ENCODE measurements at regions not wholly inside any gene's neighbourhood (a gene's known extent, or its start where the extent isn't known, plus 50 kb on each side); places are given as distances from the start of the nearest gene placed in this dataset.
"Not testable (repeated sequence)": the region's sequence is repeated elsewhere in the genome, so short reads cannot be mapped to it uniquely, and the experiment has no call there.

DNA sequence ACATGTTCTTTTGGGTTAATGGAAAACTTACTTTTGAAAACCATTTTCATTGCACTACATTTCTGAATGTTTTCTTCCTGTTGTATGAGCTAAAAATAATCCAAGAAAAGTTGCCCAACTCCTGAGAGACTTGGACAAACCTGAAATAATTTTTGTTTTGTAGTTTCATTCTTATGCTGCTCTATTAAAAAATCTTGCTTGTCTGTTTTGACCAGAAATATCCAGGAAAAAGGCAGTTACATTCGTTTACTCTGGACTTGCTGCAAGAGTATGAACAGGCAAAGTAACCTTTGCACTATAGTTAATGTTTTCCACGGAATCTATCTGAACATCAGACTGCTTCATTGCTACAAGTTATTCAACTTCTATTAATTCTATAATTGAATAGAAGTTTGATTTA is 200.1 kb upstream of the DAB2 start:
- DNase-seq = no peak

DNA sequence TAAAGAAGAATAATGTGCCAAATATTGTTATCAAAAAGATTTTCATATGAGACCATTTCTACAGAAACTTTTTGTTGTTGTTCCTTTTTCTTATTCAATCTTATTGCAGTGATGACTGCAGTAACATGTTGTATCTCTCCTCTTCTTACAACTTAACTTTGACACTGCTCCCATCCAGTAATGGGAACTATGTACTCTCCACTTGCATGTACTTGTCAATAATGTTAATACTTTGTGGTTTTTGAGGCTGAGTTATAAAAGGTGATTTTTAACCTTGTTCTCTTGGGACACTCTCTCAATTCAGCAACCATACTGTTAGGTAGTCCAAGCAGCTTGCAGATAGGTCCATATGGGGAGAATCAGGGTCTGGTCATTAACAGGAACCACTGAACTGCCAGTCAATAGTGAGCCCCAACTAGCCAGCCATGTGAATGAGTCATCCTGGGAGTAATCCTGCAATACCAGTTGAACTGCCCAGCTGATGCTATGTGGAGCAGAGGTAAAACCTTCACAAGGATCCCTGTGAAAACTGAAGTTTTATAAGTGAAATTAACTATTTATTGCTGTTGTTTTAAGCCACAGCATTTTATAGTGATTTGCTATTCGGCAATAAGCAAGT is 199.6 kb upstream of the DAB2 start:
- DNase-seq = no peak

DNA sequence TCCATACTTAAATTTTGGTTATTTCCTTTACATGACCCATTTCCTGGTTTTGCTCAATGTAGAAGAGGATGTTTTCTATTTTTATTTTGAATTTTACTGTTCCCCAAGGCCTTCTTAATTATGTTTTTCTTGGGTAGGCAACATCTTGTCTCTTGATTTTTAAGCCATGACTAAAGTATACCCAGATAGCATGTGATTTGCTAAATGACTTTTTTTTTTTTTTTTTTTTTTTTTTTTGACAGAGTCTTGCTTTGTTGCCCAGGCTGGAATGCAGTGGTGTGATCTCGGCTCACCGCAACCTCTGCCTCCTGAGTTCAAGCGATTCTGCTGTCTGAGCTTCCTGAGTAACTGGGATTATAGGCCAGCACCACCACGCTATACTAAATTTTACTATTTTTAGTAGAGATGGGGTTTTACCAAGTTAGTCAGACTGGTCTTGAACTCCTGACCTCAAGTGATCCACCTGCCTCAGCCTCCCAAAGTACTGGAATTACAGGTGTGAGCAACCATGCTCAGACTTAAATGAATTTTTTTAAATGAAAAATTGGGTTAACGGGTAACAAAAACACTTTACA is 198.6 kb upstream of the DAB2 start:
- DNase-seq = no peak

DNA sequence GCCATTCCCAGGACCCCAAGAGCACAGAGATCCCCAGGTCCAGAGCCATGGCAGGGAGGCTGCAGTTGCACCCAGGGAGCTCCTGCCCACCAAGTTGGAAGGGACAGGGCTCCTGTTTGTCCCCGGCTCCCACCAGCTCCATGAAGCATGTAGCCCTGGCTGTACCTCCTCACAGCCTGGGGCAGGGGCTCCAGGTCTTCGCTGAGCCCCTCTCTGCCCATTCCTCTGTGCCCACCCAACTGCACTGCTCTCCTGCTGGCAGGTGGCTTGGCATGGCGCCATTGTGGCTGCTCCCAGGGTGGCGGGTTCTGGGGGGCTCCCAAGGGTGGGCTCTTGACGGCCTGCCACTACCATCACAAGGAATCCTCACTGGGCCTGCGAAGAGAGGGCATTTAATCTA is 197.5 kb upstream of the DAB2 start:
- DNase-seq = no peak

DNA sequence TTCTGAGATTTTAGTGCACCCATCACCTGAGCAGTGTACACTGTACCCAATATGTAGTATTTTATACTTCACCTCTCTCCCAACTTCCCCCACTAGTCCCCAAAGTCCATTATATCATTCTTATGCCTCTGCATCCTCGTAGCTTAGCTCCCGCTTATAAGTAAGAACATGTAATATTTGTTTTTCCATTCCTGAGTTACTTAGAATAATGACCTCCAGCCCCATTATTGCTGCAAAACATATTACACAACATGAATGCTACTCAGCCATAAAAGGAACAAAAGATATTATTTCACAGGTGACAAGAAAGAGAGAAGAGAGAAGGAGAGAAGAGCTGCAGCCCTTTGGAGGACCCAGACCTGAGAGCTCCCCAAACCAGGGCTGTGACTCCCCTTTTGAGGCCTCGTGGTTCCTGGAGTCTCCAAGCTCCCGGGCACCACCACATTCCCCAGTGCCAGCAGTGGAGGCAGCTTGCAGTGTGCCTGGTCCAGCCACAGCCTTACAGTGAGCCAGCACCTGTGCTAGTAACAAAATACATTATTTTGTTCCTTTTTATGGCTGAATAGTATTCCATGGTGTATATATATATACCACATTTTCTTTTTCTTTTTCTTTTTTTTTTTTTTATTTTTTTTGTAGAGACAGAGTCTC is 194.5 kb upstream of the DAB2 start:
- no peak for DNase-seq

DNA sequence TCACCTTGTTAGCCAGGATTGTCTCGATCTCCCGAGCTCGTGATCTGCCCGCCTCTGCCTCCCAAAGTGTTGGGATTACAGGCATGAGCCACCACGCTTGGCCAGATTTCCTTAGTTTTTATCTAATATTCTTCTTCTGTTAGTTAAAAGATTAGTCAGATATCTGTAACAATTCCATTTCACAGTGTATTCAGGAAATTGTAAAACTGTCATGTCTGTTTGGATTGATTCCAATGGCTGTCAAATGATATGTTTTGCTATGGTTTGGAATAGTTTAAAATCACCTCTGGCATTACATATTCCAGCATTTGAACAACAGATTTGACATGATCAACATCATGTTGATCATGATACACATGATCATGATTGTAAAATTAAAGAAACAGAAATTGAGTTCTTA is 193.6 kb upstream of the DAB2 start:
- DNase-seq = no peak

DNA sequence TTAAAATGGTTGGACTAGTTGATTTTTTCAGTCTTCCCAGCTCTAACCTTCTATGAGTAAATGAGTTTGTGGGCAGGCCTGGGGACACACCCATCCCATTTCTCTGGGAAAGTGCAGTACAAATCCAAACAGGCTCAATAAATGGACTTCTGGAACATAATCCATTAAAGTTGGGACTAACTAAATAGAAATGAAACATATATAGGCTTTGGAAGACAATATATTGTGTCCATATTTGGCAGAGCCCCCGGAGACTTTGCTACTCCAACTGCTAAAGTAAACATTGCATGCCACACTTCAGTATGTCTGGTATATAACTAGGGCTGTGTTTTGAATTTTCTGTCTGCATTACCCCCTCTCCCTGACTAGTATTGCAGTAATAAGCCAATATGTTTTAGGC is 191.4 kb upstream of the DAB2 start:
- no peak for DNase-seq

DNA sequence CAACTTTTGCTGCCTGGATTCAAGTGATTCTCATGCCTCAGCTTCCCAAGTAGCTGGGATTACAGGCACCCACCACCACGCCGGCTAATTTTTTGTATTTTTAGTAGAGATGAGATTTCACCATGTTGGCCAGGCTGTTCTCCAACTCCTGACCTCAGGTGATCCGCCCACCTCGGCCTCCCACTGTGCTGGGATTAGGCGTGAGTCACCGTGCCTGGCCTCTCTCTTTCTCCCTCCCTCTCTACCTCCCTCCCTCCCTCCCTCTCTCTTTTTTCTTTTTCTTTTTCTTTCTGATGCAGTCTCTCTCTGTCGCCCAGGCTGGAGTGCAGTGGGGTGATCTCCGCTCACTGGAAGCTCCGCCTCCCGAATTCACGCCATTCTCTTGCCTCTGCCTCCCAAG is 186.3 kb upstream of the DAB2 start:
- not testable (repeated sequence) for DNase-seq

DNA sequence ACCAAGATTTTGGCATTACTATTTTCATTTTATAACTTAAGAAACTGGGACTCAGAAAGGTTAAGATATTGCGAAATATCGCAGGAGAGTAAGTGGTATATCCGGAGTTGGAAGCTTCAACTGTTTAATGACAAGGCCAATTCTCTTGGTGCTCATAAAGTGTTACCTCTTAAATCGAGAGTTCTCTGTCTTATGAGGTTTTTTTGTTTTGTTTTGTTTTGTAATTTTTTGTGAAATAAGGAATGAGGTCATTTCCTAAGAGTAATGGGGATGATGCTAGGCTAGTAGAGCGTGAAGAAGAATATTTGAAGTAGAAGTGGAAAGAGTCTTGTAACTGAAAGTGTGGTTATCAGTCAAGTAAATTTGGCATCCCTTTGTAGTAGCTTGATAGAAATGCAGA is 183.2 kb upstream of the DAB2 start:
- DNase-seq = no peak

DNA sequence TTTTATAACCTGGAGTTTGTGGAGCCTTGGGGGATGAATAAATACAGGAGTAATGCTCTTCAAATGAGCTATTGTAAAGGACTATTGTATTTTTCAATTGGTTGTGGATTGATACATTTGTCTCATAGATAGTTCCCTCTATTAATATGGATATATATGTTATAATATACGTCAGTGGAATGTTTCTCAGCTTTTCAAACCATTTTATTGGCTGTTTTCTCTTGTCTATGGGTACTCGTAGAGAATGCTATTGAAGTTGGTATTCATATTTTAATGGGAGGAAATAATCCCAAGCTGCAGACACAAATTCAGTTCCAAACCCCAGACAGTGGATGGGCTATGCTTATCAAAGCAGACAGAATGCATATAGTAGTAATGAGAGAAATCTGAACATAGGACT is 181.8 kb upstream of the DAB2 start:
- no peak for DNase-seq

DNA sequence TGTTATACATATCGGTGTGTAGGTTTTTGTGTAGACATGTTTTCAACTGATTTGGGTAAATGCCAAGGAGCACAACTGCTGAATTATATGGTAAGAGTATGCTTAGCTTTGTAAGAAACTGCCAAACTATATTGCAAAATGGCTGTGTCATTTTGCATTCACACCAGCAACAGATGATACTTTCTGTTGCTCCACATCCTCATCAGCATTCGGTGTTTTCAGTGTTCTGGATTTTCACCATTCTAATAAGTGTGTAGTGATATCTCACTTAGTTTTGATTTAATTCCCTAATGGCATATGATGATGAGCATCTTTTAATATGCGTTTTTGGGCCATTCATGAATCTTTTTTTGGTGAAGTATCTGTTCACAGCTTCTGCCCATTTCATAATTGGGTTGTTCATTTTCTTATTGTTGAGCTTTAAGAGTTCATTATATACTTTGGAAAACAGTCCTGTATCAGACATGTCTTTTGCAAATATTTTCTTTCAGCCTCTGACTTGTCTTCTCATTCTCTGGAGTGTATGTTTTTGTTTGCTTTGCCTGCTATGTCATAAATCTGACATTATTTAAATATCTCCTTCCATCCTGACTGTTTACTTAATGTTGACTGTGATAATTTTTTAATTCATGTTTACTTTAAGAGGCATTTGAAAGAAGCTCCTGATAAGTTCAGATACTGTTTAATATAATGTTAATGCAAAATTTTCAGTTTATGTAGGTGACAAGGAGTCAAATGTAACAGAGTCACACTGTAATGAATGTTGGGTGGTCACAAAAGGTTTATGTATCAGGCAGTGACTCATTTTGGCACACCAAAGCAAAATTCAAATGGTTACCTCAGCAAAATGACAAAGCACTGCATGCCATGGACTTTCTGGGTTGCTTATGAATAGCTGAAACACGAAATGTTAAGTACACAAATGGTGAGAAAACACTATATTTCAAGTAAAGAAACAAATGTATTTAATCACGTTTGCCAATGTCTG is 181.1 kb upstream of the DAB2 start:
- no peak for DNase-seq

DNA sequence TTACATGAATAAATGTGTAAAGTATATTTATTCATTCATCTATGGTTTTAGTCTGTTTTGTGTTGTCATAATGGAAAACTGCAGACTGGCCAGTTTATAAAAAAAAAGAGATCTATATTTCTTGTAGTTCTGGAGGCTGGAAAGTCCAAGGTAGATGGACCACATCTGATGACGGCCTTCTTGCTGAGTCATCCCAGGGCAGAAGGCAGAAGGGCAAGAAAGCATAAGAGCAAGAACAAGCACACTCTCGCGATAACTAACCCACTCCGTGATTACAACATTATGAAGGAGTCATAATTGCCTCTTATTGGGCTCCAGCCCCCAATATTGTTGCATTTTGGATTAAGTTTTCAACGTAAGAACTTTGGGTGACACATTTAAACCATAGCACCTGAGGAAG is 180.4 kb upstream of the DAB2 start:
- no peak for DNase-seq

DNA sequence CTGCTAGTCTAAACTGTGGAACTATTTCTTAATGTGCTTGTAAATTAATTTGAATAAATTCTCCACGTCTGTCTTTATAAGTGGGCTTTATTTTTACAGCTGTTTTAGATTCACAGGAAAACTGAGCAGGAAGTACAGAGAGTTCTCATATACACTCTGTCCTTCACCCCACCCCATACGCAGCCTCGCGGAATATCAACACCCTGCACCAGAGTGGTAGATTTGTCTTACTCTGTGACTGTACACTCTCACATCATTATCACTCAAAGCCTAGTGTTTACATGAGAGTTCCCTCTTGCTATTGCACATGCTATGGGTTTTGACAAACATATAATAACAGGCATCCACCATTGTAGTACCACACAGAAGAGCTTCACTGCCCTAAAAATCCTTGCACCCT is 179.7 kb upstream of the DAB2 start:
- DNase-seq = no peak

DNA sequence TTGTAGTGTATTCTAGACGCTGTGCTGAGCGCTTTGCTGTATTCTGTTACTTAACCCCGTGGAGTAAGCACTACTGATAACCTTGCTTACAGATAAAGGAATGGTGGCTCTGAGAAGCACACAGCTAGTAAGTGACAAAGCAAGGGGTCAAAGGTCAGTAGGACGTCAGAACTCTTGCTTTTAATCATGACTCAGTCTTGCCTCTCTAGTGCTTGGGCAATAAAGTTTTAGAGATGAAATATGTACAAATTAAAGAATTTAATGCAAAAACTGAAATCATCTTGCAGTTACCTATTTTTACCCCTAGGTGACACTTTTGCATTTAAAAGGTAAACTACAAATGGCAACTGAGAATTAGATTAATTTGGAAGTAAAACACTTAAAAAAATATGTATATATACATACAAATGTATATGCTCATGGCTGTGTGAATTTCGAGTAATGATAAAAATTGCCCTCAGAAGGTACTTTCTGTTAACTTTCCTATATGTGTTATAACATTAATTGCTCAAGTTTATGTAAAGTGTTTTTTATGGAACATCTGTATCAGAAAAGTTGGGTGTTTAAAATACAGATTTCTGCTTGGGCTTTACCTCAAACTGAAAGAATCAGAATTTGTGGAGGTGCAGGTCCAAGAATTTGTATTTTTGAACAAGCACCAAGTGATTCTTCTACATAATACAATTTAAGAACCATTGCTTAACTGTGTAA is 175.1 kb upstream of the DAB2 start:
- peak; percentile 28 to 34 for DNase-seq

DNA sequence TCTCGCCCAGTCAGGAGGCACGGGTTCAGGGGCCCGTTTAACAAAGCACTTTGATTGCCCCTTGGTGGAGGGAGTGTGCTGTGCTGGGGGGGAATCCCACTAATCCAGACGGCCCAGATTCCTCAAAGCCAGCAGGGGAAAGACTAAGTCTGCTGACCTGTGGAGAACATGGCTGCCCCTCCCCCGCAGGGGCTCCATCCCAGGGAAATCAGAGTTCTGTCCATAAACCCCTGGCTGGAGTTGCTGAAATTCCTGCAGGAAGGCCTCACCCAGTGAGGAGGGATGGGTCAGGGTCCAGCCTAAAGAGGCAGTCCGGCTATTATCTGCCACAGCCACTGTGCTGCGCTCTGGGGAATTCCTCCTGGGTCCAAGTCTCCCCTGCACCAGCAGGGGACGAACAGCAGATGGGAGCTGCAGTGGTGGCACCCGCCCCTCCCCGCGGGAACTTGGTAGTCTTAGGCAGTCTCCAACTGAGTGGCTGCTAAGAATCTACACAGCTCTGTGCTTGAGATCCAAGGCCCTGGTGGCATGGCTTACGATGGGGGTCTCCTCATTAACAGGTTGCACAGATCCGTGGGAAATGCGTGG is 174.0 kb upstream of the DAB2 start:
- DNase-seq = no peak

DNA sequence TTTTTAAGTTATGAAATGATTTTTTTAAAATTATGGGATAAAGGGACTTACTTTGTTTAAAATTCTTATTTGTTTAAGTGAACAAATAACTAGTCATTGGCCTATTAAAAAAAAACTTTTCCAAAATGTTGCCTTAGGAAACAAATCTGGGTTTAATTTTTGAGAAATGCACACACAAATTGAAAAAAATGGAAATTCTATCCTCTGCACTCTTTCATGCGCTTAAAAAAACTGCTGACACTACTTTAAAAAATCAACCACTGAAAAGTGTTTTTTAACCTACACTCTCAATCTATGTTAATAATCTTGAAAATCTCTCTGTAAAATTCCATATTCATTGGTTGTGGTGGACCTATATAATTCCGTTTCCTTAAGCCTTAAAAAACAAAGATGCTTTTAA is 163.4 kb upstream of the DAB2 start:
- no peak for DNase-seq

DNA sequence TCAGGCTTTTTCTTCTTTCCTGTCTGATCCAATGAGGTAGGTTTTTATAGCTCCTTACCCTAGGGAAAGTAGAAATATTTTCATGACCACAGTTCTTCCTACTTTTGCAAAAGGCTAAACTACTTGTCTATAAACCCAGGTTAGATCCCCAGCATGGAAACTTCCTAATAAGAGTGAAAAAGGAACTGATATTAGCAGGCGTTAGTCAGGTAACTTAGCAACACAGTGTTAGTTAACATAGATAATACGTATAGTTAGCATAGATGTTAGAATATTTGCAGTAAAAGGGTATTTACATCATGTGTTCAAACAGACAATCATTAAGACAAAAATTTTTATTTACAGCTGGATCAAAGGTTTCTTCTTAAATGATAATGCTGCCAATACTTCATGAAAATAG is 162.9 kb upstream of the DAB2 start:
- no peak for DNase-seq

DNA sequence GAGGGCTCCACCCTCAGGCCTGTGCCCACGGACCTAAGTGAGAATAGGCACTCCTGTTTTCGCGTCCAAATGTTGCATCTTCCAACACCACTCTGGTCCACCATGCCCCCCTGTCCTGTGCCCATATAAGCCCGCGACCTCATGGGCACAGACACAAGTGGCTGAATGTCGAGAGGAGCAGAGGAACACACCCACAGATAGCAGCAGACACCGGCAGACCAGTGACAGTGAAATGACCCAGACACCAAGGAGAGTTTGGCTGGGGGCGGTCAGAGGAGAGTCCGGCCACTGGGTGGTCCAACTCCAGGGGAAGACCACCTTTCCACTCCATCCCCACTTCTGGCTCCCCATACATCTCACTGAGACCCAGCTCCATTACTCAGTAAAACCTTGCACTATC is 161.4 kb upstream of the DAB2 start:
- DNase-seq = no peak

DNA sequence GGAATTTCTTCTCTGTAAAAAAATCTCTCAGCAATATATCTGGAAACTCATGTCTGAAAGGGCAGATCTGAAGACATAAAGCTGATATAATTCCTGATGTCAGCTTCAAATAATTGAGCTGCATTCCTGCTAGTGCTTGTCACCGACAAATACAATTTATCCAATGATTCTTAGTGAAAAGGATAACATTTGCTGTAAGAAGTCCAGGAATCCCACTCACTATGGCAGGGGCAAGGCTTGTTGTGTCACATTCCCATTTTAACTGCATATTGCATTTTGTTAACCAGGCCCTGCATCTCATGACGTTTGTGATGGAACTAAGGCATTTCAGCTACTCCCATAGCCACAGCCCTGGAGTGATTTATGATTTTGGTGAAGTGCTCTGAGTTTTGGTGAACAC is 160.1 kb upstream of the DAB2 start:
- DNase-seq = no peak

DNA sequence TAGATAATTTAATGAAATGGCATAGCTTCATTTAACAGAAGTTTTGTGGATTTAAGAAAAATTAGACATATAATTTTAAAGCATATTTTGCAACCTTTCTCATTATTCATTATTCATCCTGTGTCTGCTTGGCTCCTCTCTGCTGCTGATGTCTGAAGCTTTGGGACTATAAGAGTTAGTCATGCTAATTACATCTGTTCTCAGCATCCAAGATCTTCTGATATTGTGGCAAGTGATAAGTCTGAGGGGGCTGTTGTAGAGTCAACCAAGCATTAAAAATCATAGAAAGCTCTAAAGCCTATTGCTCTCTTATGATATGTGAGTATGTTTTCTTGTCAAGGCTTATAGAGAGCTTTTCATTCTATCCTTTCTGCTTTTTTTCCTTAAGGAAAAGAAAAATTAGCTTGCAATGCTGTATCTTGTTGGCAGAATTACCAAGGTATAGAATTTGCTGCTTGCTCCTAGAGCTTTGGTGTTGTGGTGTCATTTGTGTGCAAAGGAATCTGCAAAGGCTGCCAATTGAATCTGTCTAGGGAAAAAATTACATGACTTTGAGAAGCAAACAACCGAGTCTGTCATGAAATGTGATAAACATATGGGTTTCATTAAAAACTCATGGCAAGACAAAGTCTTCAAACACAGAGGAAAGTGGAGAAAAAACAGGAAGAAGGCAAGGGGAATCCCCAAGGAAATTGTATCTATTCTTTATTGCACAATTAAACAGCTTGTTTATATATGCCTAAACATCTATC is 156.1 kb upstream of the DAB2 start:
- no peak for DNase-seq

DNA sequence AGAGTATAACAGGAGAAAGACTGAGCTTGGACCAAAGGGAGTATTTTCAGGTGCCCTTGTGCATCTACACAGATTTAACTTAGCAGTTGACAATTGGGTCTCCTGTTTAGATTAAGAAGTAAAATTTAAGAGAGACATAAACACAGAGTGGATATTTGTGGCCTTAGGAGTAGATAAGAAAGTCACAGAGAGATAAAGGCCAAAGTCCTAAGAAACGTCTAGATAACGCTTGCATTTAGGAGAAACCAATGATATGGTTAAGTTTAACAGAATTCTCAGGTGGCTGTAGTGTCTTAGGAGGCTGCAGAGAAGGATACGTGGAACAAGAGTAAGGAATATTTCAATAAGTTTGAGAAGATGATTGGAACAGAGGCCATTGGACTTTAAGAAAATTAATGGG is 155.0 kb upstream of the DAB2 start:
- no peak for DNase-seq
